Stimulated activated CD4-positive, alpha-beta T cell treated with anti-CD3 and anti-CD28 coated beads, Interleukin-4, amount 100 ng/mL, for 48 hours (primary cell): ENCODE measurements at regions not wholly inside any gene's neighbourhood (a gene's known extent, or its start where the extent isn't known, plus 50 kb on each side); places are given as distances from the start of the nearest gene placed in this dataset.
"Not testable (repeated sequence)": the region's sequence is repeated elsewhere in the genome, so short reads cannot be mapped to it uniquely, and the experiment has no call there.

Experiments used
- DNase-seq, 2 donors: peaks; one replicate each; pipeline ENCODE4 v3.0.0-alpha.2; 2020; ENCODE audit warnings: low read depth in 2 of 2

DNA sequence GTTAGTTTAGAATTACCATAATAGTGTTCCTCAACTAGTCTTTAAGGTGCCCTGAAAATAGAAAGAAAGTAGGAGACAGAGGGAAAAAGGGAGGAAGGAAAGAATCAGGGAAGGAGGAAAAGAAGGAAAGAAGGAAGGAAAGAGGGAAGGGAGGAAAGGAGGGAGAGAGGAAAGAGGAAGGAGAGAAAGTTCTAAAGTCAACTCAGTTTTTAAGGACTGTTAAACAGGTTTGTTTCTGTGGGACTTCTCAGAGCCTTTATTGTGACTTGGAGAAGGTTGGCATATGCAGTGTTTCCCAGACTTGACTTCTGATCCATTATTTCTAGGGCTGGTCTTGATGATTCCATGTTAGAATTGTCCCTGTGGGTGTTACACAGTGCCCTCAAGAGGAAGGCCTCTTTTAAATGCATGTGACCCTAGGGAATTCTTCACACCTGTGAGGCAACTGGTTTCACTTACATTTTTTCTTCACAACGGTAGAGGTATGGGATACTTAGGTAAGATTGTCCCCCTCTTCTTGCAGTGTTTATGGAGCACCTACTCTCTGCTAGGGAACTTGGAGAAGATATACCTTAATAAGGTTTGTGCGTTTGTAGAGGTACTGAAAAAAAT lies 132.7 kb upstream of the GMDS start:
- no peak for DNase-seq

DNA sequence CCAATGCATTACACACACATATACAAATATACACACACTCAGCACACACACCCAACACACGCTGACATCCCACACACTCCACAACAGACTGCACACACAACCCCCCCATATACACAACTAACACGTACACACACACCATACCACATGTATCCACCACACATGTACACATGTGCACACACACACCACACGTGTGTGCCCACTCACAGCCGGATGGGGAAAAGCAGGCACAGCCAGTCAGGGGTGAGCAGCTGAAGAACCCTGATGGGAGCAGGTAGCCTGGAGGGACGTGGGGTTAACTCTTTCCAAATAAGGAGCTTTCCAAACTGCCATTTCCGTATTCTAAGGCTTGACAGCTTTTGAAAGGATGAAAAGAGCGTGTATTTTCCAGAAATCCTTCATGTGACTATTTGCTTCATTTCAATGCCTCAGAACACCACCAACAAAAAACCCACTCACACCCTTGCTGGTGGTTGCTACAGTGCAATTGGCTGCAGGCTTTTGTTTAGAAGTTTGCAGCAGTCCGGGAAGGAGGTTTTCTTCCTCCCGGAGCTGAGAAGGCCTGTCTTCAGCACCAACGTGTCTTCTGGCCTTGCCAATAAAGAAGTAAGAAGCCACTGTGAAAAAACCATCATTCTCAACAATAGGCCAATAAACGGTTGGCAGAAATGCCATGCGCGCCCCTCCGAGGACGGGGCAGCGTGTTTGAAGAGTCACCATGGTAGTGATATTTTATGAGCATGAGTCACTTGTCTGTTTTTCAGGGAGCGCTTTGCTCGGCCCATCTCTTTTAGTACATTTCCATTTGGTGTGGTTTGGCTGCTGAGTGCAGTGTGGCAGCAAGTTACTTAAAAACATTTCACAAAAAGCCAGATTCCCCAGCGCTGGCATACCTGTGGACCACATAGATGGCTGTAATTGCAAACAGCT lies 131.3 kb upstream of the GMDS start:
- DNase-seq: no peak

DNA sequence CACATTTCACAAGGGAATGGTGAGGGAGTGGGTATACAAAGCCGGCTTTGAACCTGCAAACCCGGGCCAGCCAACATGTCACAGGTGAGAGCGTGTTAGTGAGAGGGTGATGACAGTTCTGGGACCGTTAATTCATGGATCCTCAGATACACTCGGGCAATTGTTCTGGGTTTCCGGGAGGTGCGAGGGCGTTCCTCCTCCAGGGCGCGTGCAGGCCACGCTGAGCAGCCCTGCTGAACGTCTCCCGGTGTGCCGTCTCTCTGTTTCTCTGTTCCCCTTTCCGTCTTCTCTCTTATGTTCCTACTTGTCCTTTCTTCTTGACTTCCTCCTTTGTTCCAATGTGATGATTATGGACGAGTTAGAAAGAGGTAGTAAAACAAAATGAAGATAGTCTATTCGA lies 130.0 kb upstream of the GMDS start:
- DNase-seq: no peak

DNA sequence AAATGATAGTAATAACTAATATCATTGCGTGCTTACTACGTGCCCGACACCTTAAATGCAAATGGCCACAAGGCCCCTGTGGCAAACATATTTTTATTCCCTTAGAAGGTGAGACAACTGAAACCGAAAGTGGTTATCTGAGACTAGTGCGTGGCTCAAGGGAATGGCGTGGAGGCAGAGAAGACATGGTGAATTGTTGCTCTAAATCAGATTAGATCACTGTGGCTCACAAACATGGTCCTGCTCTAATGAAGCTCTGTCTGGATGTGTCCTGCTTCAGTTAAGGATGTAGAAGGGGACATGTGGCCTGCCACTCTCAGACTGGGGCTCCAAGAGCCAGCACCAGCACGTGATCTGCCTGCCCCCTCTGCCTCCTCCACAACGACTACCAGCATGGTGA lies 124.2 kb upstream of the GMDS start:
- no peak for DNase-seq

DNA sequence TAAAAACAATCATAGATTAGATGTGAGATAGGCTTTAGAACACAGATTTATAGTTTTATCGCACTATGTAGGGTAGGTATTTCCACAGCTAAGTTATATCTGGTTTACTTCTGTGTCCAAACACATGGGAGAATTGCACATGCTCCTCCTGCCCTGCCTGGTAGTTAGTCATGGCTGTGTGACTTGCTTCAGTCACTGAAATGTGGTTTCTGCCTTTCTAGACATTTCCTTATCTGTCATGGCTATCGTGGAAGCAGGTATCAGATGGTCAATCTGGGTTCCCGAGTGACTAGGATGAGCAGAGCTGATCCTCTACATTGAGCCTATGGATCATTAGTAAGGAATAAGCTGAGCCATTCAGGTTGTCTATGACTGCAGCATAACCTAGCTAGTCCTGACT lies 117.8 kb upstream of the GMDS start:
- DNase-seq: no peak

DNA sequence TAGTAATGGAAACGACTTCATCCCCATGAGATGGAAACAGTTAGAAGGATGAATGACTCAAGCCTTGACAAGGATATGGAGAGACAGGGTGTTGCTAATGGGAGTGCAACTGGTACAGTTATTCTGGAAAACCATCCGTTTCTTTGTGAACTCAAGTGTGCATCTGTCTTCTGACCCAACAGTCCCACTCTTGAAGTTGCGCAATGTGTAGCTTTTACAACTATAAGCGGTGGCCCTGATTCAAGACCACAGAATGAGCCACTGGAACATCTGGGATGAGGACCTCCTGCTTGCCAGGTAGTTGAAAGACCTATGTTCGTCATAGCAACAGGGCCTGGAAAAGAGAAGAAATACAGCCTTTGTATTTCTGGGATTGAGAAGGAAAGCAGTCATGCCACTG lies 115.8 kb upstream of the GMDS start:
- no peak for DNase-seq

DNA sequence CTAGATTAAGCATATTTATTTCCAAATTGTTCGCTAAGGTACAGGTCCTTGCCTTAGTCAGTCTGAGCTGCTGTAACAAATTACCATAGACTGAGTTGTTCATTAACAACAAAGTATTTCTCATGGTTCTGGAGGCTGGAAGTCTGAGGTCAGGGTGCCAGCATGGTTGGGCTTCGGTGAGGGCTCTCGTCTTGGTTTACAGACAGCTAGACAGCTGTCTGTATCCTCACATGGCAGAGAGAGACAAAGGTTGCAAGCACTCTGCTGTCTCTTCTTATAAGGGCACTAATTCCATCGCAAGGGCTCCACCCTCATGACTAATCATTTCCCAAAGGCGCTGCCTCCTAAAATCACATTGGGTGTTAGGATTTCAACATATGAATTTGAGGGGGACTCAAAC lies 115.3 kb upstream of the GMDS start:
- no peak for DNase-seq

DNA sequence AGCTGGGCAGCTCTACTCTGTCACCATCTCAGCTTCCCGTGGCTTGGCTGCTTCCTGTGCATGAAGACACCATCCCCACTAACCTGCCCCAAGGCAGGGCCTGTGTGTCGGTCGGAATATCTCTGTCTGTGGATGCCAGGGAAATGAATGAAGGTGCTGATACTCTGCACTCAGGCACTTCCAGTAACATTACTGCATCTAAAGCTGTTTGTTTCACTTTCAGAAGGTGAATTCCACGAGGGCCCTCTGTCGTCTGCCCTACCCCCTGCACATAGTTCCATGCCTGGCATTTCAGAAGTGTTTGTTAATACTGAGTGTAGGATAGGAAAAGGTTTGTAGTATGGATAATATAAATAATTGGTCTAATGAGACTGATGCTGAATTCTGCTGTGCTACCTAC lies 114.7 kb upstream of the GMDS start:
- no peak for DNase-seq

DNA sequence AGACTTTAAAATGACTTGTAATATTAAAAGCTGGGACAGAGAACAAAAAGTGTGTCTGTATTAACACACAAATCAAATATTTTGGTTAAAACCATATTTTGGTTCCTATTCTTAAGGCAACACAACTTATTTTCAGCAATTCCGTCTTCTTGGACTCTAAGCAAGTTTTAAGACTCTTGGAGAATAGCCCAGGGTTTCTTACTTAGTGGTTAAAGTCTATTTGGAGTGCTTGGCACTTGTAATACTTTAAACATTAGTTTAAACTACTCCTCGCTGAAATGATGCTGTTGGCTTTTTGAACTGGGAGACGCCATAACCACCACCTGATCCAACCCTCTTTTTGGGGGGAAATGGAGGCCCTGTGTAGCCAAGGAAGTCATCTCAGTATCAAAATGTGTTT lies 109.7 kb upstream of the GMDS start:
- DNase-seq: no peak

DNA sequence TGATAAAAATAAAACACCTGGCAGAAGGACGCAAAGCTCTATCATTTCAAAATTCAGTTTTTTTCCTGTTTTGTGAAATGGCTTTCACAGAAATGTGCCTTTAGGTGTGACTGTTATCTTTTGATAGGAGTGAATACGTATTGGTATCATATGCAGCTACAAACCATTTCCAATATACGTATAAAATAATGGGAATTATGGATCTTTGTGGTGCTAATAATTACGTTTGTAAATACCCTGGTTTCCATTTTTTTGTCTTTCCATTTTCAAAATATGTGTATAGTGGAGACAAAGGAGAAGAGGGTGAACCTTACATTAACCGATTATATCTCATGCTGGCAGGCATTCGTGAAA lies 108.7 kb upstream of the GMDS start:
- no peak for DNase-seq

DNA sequence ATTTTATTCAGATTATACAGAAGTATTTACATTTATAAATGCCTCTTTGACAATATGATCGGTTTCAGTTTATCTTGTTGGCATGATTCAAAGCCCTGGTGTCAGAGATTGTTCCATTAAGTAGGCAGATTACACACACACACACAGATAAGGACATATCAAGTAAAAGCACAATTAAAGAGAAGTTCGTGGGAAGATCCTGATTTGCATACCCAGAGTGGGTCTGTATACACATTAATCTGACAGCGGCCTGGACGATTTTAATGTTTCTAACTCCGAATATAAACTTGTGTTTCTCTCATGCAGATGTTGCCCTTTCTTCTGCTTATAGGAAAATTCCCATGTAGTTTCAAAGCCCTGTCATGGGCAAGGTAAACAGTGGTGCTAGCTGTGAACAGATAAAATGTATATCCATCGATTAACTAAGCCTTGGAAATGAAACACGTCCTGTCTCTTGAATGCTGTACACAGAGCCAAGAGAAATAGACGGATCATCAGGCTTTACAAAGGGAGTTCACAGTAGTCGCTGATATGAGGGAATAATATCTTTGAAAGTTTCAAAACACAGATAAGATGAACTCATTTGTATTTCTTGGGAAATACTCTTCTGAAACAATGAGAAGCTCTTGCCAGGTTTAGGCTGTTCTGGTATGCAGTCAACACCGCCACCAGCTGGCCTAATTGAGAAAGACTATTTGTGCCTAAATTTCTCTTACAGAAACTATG lies 108.2 kb upstream of the GMDS start:
- peak; percentile 43 to 44 for DNase-seq

DNA sequence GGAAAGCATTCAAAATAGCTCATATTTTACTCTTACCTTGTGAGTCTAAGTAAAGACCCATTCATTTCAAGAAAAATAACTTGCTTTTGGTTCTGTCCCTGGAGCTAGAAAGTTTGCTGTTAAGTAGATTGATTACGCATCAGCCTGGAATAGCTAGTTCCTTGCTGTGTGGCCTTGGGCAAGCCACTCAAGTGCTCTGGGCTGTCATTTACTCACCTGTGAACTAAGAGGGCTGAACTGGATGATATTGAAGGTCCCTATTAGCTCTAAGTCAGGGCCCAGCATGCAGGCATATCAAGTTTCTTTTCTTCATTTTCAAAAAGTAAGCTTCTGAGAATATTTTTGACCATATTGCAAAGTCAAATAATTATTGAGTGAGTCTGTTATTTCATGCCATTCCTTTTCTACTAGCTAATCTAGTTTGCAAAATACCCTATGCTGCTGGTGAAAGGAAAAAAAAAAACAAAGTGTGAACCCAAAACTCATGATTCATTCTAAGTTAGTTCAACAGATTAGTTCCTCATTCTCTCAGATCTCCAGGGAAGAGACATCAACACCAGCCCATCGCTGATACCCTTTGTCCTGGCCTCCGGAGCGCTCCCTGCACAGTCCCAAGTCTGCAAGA lies 106.5 kb upstream of the GMDS start:
- DNase-seq: no peak

DNA sequence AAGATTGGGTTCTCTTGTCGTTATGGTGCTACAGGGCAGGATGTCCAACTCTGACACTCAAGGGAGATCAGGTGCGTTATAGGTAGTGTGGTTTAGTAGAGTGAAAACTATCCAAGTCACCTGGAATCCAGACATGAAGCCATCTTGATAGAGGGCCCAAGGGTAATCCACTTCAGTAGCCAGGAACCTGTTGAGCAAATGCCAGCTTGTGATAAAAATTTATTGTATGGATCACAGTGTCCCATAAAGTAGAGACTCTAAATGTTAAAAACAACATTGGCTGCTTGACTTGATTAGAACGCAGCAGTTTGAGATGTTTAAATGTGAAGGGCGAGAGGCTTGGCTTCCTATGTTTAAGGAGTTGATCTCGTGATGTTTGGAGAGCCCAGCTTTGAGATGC lies 105.7 kb upstream of the GMDS start:
- DNase-seq: no peak

DNA sequence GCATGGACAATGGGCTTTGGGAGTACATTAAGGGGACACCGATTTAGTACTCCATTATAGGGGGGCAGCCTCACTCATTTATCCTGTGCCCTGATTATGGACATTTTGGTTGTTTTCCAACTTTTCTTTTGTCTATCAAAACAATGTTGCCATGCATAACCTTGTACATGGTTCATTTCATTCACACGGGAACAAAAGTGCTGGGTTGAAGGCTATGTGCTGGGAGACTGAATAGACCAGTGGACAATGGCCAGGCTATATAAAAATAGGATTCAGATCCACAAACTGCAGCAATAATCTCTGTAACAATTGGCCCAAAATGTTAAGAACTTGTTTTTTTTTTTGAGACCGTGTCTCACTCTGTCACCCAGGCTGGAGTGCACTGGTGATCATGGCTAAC lies 100.7 kb upstream of the GMDS start:
- no peak for DNase-seq

DNA sequence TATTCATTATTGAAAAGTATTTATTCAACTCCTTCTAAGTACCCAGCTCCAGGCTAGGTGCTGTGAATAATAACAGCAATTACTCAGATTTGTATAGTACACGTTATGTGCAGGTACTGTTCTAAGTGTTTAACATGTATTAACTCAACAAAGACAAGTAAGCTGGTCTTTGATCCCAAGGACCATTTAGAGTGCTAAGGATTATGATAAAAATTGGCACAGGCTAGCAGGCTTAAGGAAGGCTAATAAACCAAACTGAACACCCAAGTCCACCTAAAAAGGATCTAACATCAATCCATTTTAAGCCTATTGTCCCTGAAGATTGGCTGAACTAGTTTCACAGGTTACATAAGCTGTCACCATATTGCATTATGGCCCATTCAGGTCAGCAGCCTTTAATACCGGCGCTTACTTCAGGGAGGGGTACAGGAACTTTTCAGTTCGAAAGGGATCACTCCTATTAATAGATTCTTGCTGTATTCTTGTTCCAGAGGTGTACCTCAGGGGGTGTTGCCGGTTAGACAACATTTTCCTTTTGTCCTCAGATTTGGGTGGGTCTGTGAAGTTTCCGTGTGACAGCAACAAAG lies 99.0 kb upstream of the GMDS start:
- DNase-seq: no peak

DNA sequence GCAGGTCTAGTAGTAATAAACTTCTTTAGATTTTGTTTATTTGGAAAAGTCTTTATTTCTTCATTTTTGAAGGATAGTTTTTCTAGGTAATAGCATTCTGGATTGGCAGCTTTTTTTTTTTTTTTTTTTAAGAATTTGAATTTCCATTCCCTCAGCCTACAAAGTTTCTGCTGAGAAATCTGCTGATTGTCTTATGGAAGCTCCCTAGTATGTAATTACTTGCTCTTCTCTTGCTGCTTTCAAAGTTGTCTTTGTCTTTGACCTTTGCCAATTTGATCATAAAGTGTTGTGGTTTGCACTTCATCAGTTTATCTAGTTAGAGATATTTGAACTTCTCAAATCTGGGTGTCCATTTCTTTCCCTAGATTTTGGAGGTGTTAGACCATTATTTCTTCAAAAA lies 82.2 kb upstream of the GMDS start:
- DNase-seq: no peak

DNA sequence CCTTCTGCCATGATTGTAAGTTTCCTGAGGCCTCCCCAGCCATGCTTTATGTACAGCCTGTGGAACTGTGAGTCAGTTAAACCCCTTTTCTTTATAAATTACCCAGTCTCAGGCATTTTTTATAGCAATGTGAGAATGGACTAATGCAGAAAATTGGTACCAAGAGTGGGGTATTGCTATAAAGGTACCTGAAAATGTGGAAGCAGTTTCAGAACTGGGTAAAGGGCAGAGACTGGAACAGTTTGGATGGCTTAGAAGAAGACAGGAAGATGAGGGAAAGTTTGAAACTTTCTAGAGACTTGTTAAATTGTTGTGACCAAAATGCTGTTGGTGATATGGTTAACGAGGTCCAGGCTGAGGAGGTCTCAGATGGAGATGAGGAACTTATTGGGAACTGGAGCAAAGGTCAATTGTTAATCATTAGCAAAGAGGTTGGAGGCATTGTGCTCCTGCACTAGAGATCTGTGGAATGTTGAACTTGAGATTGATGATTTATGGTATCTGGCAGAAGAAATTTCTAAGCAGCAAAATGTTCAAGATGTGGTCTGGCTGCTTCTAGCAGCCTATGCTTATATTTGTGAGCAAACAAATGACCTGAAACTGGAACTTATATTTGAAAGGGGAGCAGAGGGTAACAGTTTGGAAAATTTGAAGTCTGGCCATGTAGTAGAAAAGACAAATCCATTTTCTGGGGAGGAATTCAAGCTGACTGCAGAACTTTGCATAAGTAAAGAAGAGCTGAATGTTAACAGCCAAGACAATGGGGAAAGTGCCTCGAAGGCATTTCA lies 79.0 kb upstream of the GMDS start:
- no peak for DNase-seq

DNA sequence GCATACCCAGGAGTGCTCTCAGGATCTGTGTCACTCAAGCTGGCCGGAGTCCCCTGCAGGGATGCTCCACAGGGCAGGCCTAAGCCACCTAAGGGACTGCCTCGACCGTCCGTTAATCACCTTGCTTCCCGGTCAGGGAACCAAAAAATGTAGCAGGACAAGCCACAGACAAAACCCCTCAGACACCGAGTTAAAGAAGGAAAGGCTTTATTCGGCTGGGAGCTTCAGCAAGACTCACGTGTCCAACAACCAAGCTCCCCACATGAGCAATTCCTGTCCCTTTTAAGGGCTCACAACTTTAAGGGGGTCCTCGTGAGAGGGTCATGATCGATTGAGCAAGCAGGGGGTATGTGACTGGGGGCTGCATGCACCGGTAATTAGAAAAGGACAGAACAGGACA lies 72.1 kb upstream of the GMDS start:
- not testable (repeated sequence) for DNase-seq

DNA sequence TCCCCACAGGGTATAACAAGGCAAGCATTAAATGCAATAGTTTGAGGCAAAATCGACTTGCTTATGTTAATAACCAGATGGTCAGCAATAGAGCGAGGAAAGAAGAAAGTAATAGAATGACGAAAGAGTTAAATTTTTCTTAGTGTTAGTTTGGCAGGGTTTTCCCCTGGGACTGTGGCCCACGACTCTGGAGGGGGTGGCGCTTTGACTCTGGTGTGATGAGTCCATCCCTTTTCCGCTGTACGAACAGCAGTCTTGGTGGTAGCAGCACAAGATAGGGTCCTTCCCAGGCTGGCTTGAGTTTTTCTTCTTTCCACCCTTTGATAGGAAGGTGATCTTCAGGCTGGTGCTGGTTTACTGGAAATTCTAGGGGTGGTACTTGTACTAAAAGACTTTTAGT lies 69.2 kb upstream of the GMDS start:
- DNase-seq: no peak

DNA sequence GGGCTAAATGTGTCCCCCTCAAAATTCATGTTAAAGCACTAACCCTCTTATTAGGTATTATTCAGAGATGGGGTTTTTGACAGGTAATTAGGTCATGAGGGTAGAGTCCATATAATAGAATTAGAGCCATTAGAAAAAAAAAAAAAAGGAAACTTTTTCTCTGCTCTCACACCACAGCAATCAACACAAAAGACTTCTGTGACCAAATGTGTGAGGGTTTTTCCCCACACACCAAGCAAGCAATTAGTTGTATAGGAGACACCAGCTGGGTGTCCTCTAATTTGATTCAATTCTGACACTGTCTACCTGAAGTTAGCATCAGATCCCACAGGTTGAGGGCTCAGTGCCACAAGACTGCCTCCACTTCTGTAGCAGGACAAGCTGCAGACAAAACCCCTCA lies 64.6 kb upstream of the GMDS start:
- no peak for DNase-seq

DNA sequence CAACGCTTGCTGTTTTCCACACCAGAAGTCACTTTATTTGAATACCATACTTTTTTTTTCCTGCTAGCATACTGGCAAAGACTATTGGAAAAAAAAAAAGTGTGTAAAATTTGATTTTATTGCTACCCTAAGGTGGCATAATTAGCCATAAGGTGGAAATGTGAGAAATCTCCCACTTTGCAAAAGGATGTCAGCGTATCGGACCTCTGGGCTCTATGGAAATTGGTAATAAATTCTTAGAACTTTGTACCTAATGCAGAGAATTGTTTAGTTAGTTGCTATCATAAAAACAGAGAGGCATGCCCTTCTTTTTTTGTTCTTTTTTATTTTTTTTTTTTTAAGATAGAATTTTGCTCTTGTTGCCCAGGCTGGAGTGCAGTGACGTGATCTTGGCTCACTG lies 63.7 kb upstream of the GMDS start:
- no peak for DNase-seq
